AG08395 (cell line): ENCODE measurements at regions not wholly inside any gene's neighbourhood (a gene's known extent, or its start where the extent isn't known, plus 50 kb on each side); places are given as distances from the start of the nearest gene placed in this dataset.
"Not testable (repeated sequence)": the region's sequence is repeated elsewhere in the genome, so short reads cannot be mapped to it uniquely, and the experiment has no call there.

Experiments used
- DNase-seq: peaks from one replicate; pipeline ENCODE4 v3.0.0; 2012; ENCODE audit warnings: mixed read lengths, low spot score

GRCh38 chr7:131638641-131639430, 82.4 kb upstream of the PODXL start:
- no peak for DNase-seq

- DNase-seq = no peak
These were observed 81.4 kb upstream of the PODXL start for GRCh38 chr7:131637859-131638258.

DNA sequence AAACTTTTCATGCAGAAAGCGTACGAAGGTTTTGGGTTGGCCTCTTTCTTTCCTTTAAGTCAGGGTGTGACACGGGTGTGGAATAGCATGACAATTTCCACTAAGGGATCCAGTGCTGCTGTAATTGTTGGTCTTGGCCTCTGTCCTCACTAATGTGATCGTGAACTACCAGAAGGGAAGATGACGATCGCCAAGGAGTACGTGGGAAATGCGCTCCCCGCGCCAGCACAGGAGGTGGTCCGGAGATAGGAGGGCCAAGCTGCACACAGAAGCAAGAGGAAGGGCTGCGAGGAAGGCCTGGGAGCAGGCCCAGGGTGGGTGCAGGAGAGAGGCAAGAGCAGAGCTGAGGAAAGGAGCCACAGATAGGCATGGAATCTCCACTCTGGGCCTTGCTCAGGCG, 79.7 kb upstream of the PODXL start:
- no peak for DNase-seq

- DNase-seq = not testable (repeated sequence)
These were observed 77.8 kb upstream of the PODXL start for GRCh38 chr7:131634197-131634596.

DNA sequence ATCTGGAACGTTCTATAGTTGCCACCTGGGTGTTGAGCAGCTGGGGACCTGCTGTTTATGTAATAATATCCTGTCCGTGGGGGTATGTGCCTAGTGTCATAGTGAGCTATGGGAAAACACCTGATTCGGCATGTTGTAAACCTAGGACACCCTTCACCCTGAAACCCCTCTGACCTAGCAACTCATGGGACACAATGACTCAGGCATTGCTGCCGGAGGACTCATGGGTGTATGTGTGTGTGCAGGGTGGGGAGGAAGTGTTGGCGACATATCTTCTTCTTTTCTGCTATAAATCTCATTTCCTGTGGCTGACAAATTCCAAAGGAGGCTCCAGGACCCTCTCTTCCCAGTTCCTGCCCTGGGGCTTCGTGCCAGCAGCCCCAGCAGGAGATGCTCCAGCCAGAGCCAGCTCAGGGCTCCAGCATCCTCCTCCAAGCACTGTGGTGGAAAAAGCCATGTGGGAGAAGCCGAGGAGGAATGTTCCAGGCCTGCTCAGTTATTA, 77.0 kb upstream of the PODXL start:
- DNase-seq = peak; percentile 70

GRCh38 chr7:131630427-131630826, 74.0 kb upstream of the PODXL start:
- no peak for DNase-seq

DNA sequence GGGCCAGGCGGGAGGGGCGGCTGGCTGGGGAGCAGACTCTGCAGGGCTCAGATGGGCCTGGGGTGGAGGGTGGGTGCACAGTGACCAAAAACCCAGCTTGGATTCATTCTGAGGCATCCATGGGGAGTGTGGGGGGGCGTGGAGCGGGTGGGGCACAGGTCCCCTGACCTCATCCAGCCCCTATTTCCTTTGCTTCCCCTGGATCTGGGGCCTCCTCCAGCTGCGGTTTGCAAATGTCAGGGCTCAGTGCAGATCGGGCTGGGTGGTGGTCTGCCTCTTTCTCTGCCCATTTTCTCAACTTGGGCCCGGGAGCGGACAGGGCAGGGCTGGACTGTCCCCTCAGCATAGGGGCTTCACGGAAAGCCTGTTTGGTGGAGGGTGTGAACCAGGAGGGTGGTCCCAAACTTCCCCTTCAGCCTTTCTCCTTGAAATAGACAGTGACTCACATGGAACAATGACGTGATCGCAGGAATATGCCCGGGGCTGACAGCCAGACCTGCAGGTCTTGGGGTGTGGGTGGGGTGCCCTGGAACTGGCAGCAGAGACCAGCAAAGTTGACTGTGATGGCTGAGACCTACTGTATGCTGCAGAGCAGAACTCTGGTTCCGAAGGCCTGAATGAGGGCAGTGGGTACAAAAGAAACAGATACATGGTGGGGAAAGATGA, 72.9 kb upstream of the PODXL start:
- DNase-seq = peak; percentile 64

DNA sequence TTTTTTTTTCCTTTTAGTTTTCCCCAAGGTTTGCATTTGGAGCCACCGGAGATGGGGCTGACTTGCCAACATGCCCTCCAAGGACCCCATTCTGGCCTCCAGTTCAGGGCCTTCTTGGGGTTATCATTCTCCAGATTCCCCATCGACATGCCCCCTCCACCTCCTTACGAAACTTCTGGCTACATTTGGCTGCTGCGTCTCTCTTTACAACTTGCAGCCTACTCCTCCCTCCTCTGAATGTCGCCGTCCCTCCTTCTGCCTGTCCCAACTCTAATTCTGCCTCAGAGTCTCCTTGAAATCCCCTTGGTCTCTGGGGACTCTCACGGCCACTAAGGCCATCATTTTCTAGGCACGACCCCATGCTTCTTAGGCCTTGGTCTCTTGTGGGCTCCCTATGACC, 72.2 kb upstream of the PODXL start:
- no peak for DNase-seq

- no peak for DNase-seq
These were observed 71.3 kb upstream of the PODXL start for GRCh38 chr7:131627735-131628190.

DNA sequence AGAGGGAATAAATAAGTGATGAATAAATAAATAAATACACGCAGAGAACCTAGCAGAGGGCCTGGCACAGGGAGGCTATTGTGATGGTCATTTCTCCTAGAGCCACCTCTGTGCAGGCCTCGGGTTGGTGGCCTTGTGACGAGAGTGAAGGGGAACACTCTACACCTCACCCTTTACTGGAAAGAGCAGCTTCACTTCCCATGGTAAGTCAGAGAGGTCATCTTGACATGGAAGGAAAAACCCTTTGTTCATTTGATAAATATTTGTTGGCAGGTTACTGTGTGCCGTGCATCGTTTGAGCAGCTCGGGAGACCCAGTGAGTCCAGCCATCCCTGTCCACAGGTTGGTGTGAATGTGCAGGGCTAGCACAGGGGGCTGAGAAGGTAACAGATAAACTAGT, 70.2 kb upstream of the PODXL start:
- DNase-seq = no peak

GRCh38 chr7:131625817-131626372, 69.5 kb upstream of the PODXL start:
- DNase-seq = peak; percentile 92

DNA sequence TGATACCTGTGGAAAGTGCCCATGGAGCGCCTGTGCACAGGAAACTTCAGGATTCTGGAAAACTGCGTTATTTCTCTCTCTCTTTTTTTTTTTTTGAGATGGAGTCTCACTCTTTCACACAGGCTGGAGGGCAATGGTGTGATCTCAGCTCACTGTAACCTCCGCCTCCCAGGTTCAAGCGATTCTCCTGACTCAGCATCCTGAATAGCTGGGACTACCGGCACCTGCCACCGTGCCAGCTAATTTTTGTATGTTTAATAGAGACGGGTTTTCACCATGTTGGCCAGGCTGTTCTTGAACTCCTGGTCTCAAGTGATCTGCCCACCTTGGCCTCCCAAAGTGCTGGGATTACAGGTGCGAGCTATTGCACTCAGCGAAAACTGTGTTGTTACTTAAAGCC, 68.9 kb upstream of the PODXL start:
- not testable (repeated sequence) for DNase-seq

DNA sequence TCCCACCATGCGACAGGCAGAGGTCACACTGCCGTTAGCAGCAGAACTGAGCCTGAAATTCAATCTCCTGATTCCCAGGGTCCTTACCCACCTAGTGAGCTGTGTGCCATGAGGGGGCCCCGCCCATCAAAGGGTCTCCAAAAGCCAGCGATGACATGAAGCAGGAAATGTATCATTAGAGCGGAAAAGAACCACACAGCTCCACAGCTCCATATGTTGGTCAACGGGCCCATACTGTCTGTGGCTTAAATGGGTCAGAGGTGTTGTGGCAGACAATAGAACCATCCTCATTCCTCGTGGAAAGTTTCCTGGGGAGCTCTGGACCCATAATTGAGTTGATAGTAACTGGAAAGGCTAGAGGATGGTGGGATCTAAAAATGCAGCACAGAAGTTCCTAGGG, 68.1 kb upstream of the PODXL start:
- DNase-seq = no peak

GRCh38 chr7:131623154-131623553, 66.7 kb upstream of the PODXL start:
- DNase-seq = no peak

- DNase-seq = no peak
These were observed 65.2 kb upstream of the PODXL start for GRCh38 chr7:131621652-131622051.

DNA sequence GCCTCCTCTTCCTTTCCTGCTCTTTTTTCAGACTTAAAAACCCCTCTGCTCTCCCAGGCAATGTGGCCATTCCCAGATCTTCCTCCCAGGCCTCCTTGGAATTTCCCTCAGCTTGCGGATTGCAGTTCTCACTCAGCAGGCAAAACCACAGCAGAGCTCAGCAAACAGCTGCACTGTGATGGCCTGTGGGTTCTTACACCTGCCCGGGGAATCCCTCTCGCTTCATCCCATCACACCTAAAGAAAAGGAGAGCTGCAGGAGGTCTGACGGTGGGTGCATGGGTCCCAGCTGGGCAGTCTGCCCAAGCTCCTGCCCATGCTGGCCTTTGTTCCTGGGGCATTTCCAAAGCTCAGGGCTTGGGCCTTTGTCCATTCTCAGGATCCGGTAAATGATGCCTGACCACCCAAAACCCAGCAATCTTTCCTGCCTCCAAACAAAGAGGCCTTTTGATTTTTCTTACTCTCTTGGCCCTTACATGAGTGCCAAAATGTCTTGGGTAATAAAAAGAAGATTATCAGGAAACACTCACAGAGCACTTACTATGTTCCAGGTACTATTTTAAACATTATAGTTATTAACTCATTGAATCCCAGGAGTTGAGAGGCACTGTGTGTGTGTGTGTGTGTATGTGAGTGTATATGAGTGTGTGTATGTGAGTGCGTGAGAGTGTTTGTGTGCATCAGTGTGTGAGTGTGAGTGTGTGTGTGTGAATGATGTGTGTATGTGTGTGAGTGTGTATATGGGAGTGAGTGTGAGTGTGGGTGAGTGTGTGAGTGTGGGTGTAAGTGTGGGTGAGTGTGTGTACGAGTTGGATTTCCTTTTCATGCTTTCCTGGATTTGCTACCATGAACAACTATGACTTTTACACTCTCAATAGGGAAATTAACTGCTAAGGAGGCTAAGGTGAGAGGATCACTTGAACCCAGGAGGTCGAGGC, 64.5 kb upstream of the PODXL start:
- no peak for DNase-seq

GRCh38 chr7:131619336-131620305, 63.2 kb upstream of the PODXL start:
- no peak for DNase-seq

GRCh38 chr7:131618391-131618790, 62.0 kb upstream of the PODXL start:
- no peak for DNase-seq

GRCh38 chr7:131616487-131617200, 60.2 kb upstream of the PODXL start:
- DNase-seq = no peak

DNA sequence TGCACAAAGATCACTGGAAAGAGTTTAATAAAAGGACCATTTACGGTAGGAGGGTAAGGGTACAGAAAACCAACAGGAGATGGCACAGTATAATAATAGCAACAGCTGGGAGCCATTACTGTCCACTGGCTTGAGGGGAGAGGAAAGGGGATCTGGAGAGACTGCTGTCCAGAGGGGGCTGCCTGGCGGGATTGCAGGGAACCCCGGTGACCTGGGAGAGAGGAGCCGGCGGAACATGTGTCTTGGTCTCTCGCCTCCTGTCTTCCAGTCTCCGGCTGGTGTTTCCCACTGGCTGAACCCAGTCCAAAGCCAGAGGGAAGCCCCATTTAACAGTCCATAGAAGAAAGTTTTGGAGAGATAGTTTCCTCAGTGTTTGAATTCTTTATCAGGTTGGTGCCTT, 57.5 kb upstream of the PODXL start:
- DNase-seq = no peak
